GM23248 (cell line): ENCODE measurements at regions not wholly inside any gene's neighbourhood (a gene's known extent, or its start where the extent isn't known, plus 50 kb on each side); places are given as distances from the start of the nearest gene placed in this dataset.

ENCODE experiments used
- EZH2 ChIP-seq: fragments of 200-600 bp; sonication (generic); IDR thresholded peaks from 2 replicates; pipeline ENCODE4 v1.6.1; 2018; ENCODE audit warnings: antibody characterized with exemption, mild to moderate bottlenecking; ENCODE audit not compliant: insufficient read depth, poor library complexity, severe bottlenecking
- EZH2phosphoT487 ChIP-seq: fragments of 200-600 bp; sonication (generic); IDR thresholded peaks from 2 replicates; pipeline ENCODE4 v1.6.1; 2018; ENCODE audit warnings: antibody characterized with exemption, moderate library complexity, mild to moderate bottlenecking, low read depth; ENCODE audit not compliant: insufficient read depth

DNA sequence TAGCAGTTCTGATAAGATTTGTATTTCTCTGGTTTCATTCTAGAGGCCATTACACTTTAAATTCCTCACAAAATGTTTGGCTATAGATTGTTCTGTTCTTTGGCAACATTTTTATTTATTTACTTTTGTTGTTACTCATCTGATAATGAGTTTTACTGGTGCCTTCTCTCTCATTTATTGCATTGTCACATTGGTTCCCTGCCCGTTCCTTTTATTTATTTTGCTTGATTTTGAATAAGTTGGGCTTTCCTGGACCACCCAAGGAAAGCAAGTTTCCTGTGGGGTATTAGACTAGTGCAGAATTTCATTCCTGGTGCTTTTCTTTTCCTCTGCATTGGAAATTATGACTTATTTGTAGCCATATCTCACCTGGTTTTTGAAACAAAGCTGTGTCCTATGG lies 232.0 kb downstream of the SOCS6 start:
- TF ChIP-seq EZH2 (no peak), EZH2phosphoT487 (no peak)
